ENCODE measurements at regions not wholly inside any gene's neighbourhood (a gene's known extent, or its start where the extent isn't known, plus 50 kb on each side); places are given as distances from the start of the nearest gene placed in this dataset.
"Not testable (repeated sequence)": the region's sequence is repeated elsewhere in the genome, so short reads cannot be mapped to it uniquely, and the experiment has no call there.

DNA sequence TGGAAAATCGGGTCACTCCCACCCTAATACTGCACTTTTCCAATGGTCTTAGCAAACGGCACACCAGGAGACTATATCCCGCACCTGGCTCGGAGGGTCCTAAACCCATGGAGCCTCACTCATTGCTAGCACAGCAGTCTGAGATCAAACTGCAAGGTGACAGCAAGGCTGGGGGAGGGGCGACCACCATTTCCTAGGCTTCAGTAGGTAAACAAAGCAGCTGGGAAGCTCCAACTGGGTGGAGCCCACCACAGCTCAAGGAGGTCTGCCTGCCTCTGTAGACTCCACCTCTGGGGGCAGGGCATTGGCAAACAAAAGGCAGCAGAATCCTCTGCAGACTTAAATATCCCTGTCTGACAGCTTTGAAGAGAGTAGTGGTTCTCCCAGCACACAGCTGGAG lies 109.0 kb upstream of the DEFB108B start:
- DNase-seq, result not testable (repeated sequence)

DNA sequence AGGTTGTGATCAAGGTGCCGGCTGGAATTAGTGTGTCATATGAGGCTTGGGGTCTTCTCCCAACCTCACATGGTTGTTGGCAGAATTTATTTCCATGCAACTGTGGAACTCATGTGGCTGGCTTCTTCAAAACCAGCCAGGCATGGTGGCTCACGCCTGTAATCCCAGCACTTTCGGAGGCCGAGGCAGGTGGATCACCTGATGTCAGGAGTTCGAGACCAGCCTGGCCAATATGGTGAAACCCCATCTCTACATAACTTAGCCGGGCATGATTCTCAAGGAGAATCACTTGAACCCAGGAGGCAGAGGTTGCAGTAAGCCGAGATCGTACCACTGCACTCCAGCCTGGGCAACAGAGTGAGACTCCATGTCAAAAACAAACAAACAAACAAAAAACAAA lies 102.3 kb upstream of the DEFB108B start:
- DNase-seq, result not testable (repeated sequence)

DNA sequence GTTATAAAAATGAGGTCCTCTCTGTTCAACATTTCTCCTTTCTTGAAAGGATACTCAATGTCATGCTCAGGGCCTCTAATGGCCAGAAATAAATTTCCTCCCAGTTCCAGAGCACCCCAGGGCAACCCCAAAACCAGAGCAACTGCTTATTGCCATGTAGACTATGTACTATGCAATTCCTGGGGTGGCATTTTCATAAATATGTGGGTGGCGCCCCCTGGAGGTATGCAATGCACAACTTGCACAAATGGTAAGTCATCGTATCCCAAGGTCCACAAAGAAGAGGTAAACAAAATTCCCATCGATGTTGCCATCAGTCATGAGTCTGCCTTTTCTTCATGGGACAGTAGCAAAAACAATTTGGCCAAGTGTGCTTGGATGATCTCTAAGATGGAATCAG lies 98.6 kb upstream of the DEFB108B start:
- not testable (repeated sequence) for DNase-seq

DNA sequence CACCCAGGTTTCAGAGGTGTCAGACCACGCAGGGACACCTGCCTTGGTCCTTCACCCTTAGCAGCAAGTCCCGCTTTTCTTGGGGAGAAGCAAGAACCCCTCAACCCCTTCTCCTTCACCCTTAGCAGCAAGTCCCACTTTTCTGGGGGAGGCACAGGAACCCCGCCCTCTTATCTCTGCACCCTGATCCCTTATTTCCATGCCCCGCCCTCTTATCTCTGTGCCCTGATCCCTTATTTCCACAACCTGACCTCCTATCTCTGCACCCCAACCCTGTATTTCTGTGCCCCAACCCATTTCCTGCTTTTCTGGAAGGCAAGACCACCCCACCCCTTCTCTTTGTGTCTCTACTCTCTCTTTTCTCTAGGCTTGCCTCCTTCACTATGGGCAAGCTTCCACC lies 94.7 kb upstream of the DEFB108B start:
- not testable (repeated sequence) for DNase-seq

DNA sequence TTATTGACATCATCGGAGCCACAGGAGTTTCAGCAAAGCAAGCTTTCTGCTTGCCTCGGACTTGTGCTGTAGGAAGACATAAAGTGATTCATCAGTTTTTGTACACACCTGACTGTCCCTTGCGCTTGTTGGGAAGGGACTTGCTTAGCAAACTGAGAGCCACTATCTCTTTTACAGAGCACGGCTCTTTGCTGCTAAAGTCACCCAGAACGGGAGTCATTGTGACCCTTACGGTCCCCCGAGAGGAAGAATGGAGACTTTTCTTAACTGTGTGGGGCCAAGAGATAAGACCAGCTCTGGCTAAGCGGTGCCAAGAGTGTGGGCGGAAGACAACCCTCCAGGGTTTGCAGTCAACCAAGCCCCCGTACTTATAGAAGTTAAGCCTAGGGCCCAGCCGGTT lies 89.6 kb upstream of the DEFB108B start:
- not testable (repeated sequence) for DNase-seq

DNA sequence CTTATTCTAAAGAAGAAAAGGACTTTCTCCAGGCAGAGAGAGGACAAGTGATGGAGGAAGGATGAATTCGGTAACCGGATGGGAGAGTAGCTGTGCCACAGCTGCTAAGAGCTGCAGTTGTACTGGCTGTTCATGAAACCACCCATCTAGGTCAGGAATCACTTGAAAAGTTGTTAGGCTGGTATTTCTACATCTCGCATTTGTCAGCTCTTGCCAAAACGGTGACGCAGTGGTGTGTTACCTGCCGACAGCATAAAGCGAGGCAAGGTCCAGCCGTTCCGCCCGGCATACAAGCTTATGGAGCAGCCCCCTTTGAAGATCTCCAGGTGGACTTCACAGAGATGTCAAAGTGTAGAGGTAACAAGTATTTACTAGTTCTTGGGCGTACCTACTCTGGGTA lies 87.3 kb upstream of the DEFB108B start:
- not testable (repeated sequence) for DNase-seq

DNA sequence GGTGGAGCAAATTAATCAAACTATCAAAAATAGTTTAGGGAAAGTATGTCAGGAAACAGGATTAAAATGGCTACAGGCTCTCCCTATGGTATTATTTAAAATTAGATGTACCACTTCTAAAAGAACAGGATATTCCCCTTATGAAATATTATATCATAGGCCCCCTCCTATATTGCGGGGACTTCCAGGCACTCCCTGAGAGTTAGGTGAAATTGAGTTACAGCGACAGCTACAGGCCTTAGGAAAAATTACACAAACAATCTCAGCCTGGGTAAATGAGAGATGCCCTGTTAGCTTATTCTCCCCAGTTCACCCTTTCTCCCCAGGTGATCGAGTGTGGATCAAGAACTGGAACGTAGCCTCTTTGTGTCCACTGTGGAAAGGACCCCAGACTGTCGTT lies 86.7 kb upstream of the DEFB108B start:
- not testable (repeated sequence) for DNase-seq

DNA sequence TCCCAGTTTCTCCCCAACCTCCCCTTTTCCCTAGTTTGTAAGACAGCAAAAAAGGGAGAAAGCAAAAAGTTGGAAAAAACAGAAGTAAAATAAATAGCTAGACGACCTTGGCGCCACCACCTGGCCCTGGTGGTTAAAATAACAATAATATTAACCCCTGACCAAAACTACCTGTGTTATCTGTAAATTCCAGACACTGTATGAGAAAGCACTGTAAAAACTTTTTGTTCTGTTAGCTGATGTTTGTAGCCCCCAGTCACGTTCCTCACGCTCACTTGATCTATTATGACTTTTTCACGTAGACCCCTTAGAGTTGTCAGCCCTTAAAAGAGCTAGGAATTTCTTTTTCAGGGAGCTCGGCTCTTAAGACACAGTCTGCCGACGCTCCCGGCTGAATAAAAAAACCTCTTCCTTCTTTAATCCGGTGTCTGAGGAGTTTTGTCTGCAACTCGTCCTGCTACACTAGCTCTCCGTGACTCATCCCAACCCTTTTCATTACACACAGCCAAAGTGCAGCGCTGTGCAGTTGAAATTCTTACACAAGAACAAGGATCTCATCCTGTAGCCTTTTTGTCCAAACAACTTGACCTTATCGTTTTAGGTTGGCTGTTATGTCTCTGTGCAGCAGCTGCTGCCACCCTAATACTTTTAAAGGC lies 83.9 kb upstream of the DEFB108B start:
- not testable (repeated sequence) for DNase-seq

DNA sequence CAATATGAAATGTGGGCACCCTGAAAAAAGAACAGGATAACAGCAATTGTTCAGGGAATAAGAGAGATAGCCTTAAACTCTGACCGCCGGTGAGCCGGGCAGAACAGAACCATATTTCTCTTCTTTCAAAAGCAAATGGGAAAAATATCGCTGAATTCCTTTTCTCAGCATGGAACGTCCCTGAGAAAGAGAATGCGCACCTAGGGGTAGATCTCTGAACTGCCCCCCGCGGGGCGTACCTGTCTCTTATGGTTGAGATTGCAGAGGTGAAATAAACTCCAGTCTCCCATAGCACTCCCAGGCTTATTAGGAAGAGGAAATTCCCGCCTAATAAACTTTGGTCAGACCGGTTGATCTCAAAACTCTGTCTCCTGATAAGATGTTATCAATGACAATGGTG lies 82.1 kb upstream of the DEFB108B start:
- DNase-seq, result not testable (repeated sequence)

DNA sequence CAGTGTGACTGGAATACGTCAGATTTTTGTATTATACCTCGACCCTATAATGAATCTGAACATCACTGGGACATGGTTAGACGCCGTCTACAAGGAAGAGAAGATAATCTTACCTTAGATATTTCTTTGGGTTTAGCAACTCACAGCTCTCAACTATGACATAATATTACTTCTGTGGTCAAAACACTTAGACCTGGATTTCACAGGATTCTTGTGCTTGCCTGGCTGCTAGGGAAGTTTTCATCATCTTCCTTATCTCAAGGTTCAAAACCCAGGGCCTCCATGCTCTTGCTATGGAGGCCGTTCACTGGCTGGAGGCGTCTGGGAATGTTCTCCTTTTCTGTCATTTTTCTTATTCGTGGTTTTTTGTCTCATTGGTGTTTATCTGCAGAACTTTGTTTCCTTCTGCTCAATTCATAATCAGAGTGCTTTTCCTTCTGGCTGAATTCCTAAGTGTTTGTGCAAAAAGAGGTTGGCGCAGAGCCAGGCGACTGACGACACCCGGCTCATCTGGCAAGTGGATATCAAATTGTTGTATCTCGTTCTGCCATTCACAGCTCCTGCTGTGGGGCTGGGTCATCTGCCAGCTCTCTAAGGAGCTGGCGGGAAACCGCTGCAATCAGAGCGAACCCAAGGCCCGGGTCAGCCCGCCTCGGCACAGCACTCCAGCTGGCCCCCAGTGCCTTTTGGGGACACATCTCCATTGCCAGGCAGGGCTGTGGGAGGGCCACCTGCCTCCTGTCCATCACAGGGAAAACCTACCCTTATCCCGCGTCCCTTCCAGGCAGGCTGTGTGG lies 68.1 kb upstream of the DEFB108B start:
- DNase-seq, result not testable (repeated sequence)

DNA sequence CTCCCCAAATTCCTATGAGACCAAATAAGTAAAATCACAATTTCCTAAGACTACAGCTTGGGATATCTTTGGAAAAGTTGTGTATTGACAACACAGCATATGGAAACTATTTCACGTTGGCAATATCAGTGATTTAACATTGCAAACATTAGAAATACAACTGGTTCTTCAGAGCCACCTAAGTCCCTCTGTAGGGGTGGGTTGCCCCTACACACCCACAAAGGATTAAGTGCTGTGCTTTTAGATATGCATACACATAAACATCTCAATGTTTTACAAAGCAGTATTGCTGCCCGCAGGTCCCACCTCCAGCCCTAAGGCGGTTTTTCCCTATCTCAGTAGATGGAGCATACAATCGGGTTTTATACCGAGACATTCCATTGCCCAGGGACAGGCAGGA lies 66.0 kb upstream of the DEFB108B start:
- not testable (repeated sequence) for DNase-seq

DNA sequence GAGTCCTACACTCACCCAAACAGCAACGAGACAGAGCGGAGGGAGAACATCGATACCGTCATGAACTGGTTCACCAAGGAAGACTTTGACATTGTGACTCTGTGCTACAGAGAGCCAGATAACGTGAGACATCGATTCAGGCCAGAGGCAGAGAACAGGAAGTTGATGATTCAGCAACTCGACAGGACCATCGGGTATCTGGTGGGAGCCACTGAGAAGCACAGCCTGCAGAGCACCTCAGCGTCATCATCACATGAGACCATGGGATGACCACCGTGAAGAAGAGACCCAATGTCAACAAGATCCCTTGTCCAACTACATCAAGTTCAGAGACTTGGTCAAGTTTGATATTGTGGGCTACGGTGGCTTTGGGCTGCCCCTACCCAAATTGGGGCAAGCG lies 60.8 kb upstream of the DEFB108B start:
- DNase-seq, result not testable (repeated sequence)

DNA sequence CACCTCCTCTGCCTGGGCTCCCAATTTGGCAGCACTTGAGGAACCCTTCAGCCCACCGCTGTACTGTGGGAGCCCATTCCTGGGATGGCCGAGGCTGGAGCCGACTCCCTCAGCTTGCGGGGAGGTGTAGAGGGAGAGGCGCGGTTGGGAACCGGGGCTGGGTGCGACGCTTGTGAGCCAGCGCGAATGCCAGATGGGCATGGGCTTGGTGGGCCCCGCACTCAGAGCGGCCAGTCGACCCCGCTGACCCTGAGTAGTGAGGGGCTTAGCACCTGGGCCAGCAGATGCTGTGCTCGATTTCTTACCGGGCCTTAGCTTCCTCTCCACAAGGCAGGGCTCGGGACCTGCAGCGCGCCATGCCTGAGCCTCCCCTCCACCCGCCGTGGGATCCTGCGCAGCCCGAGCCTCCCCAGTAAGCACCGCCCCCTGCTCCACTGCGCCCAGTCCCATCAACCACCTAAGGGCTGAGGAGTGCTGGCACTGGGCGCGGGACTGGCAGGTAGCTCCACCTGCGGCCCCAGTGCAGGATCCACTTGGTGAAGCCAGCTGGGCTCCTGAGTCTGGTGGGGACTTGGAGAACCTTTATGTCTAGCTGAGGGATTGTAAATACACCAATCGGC lies 58.3 kb upstream of the DEFB108B start:
- no peak for DNase-seq

DNA sequence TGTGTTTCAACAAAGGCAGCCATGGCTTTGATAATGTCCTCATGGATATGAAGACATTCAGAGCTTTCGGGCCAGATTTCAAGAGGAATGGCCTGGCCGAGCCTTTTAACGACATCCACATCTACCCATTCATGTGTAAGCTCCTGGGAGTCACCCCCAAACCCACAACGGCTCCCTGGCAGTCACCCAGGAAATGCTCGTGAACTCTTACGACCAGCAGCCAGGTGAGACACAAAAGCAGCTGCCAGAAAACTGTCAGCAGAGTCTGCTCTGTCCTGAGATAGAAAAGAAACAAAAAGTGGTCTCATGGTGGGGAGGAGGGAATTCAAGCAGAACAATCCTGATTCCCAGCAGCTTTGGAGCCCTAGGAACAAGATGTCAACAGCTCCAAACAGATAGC lies 52.9 kb upstream of the DEFB108B start:
- not testable (repeated sequence) for DNase-seq

DNA sequence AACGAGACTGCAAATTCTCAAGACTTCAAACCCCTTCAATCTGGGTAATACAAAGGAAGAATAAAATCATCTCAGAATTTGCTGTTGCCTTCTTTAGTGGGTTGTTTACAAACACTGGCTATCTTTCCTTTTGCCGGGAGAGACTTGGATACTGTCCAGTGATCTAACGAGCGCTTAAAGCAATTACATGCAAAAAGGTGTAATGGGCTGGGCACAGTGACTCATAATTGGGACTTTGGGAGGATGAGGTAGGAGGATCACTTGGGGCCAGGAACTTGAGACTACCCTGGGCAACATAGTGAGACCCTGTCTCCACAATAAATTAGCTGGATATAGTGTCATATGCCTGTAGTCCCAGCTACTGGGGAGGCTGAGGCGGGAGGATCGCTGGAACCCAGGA lies 52.2 kb upstream of the DEFB108B start:
- not testable (repeated sequence) for DNase-seq

DNA sequence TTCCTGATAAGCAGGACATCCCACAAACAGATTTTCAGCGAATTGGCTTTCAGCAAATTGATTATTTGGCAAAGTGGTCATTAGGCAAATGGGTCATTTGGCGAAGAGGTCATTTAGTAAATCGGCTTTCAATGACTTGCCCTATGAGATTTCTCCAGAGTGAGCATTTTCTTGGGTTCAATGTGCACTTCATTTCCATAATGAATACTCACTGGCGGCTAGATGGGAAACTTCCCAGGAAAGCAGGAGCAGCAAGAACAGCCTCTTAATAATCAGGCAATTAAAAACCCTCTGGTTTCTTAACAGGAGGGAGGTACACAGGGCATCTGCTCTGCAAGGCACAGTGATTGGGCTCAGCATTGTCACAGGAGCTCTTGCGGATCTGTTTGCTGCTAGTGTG lies 51.5 kb upstream of the DEFB108B start:
- DNase-seq, result not testable (repeated sequence)

DNA sequence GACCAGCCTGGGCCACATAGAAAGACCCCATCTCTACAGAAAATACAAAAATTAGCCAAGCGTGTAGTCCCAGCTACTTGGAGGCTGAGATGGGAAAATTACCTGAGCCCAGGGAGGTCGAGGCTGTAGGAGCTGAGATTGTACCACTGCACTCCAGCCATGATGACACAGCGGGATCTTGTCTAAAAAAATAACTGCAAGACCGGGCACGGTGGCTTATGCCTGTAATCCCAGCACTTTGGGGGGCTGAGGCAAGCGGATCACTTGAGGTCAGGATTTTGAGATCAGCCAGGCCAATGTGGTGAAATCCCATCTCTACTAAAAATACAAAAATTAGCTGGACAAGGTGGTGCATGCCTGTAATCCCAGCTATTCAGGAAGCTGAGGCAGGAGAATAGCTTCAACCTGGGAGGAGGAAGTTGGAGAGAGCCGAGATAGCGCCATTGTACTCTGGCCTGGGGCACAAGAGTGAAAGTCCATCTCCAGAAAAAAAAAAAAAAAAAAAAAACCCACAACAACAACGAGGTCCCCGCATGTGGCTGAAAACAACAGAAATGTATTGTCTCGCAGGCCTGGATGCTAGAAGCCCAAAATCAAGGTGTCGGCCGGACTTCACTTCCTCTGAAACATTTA lies 50.7 kb upstream of the DEFB108B start:
- not testable (repeated sequence) for DNase-seq

DNA sequence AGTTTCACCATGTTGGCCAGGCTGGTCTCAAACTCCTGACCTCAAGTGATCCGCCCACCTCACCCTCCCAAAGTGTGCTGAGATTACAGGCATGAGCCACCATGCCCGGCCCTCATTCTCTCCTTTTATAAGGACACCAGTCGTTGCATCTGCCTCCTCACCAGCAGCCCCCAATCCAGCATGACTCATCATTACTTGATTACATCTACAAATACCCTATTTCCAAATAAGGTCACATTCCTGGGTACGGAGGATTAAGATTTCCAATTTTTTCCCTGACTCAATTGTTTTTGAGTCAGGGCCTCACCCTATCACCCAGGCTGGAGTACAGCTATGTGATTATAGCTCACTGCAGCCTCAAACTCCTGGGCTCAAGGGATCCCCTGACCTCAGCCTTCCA lies 49.8 kb upstream of the DEFB108B start:
- DNase-seq, result peak; percentile 75

All from fibroblast of skin of back (primary cell).